DLD1 (cell line): ENCODE measurements at regions not wholly inside any gene's neighbourhood (a gene's known extent, or its start where the extent isn't known, plus 50 kb on each side); places are given as distances from the start of the nearest gene placed in this dataset.
"Not testable (repeated sequence)": the region's sequence is repeated elsewhere in the genome, so short reads cannot be mapped to it uniquely, and the experiment has no call there.

Experiments
- in situ Hi-C: cut with HindIII; loops from 2 replicates; pipeline ENCODE4 v1.10.0; 2017; ENCODE audit warnings: low sequenced_read_pairs

GRCh38 chr7:16098585-16099179 is 322.7 kb downstream of the CRPPA start:
- in situ Hi-C loops: no loop called here

DNA sequence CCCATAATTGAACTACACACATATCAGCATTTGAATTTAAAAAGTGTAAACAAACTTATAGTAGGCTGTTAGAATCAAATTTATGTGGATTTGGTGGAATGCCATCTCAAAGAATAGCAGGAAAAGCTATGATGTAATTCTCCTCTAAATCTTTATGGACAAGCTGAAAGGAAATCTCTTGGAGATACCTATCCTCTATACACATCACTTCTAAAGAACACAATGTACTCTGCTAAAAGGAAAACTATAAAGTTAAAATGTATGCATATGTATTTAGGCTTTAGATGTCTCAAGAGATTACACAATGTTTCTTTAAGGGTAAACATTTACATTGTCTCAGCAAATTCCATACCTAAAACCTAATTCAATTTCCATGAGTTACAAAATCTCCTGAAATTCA is 323.3 kb downstream of the CRPPA start:
- in situ Hi-C loops: no loop called here

GRCh38 chr7:16095171-16095950 is 326.0 kb downstream of the CRPPA start:
- in situ Hi-C loops: no loop called here

GRCh38 chr7:16094651-16095050 is 326.7 kb downstream of the CRPPA start:
- in situ Hi-C loops: no loop called here

GRCh38 chr7:16092711-16093110 is 328.6 kb downstream of the CRPPA start:
- in situ Hi-C loops: no loop called here

- in situ Hi-C loops: no loop called here
Observed at GRCh38 chr7:16091701-16092310, 329.5 kb downstream of the CRPPA start.

GRCh38 chr7:16089801-16090200 is 331.5 kb downstream of the CRPPA start:
- in situ Hi-C loops: no loop called here

- in situ Hi-C loops: no loop called here
Observed at GRCh38 chr7:16089191-16089590, 332.1 kb downstream of the CRPPA start.

DNA sequence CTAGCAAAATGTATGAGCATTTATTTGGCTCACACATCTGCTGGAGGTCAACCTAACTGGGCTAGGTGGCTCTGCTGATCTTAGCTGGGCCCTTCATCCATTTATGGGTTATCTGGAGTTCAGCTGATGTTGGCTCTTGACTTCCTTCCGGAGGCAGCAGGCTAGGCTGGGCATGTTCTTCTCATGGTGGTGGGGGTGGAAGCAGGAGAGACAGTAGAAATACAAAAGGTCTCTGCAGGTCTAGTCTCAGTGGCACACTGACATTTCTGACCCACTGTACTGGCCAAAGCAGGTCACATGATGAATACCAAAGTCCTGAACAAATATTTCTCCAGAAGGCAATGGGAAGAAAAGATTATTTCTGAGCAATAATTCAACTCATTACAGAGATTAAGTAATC is 334.6 kb downstream of the CRPPA start:
- in situ Hi-C loops: no loop called here

DNA sequence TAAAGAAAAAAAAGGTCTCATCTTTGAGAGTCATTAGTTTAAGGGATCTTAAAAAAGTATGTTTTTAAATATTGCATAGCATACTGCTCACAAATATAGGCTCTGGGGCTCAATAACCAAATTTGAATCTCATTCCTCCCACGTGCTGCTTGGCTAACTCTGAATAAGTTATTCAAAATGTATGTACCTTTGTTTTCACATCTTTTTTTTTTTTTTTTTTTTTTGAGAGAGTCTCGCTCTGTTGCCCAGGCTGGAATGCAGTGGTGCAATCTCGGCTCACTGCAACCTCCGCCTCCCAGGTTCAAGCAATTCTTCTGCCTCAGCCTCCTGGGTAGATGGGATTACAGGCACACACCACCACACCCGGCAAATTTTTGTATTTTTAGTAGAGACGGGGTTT is 335.6 kb downstream of the CRPPA start:
- in situ Hi-C loops: not testable (repeated sequence)

DNA sequence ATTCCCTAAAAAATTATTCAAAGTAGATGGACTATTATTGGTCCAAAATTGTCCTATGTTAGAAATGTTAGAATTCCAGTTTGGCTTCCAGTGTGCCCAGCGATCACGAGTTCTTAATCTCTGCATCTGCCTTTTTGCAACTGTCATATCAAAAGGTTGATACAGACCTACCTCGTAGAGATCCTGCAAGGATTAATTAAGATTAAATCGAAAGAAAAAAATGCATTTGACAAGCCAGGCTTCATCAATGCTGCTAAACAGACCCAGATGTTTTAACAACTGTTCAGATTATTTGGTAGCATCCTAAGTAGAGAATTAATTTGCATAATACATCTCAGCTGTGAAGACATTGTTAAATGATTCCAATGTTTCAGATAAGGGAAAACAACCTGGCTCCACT is 336.5 kb downstream of the CRPPA start:
- in situ Hi-C loops: no loop called here

DNA sequence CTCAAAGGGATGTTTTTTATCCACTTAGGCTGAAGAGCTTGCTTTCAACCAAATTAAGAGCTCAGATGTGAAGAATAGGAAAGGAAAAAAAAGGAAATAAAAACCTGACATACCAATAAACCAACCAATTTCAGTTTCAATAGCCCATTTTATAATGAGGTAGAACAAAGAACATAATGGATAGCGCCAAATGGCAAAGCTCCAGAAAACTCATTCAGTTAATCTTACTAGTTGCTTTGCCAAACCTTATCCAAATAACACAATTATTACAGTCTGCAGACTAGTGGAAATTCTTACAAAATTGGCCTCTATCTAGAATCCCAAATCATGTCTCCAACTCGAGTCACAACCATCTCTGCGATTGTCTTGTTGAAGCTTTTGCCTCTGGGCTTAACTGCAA is 337.0 kb downstream of the CRPPA start:
- in situ Hi-C loops: no loop called here

DNA sequence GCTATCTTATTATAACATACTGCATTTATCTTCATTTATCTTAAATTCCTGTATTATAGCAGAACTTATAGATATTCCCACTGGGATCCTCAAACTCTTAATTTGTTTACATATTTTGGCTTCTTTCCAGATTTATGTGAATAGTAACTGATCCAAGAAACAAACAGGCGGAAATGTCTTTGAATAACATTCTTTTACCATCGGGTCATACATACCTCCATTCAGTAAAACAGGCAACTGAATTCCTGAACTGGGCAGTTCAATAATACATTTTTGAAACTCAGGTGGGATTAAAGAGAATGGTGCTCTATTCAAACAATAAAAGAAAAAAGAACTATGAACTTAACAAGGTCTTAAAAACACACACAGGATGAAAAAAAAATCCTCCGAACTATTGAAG is 337.4 kb downstream of the CRPPA start:
- in situ Hi-C loops: no loop called here

DNA sequence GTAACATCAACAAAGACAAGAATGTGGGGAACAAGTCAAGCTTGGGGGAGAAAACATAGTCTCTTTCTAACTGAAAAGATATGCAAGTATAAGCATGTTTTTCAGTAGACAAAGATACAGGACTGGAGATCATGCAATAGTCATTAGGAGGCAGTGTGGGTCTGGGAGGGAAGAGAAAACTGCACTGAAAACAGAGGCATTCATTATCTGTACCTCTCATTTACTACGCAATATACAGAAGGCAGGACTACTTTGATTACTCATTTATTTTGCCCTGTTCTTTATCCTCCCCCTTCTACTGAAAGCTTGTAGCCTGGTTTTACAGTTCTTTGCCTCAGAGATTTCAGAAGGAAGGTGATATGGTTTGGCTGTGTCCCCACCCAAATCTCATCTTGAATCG is 341.2 kb downstream of the CRPPA start:
- in situ Hi-C loops: no loop called here

DNA sequence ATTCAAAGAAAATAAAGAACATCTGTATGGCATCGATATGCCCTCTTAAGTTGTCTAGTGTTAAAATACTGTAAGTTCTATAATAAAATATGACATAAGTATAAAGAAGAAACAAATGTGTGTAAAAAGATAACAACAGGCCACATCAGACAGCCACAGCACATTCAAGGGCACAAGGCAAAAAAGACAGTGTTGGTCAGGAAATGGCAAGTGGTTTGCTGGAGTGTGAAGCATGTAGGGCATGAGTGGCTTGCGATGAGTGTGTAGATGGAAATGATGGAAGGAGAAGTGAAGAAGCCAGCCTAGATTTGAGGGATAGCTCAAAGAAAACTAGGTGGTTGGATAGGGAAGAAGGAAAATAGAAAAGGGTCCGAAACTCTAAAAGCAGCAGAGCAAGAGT is 341.6 kb downstream of the CRPPA start:
- in situ Hi-C loops: no loop called here

- in situ Hi-C loops: no loop called here
Observed at GRCh38 chr7:16078076-16078952, 343.0 kb downstream of the CRPPA start.

DNA sequence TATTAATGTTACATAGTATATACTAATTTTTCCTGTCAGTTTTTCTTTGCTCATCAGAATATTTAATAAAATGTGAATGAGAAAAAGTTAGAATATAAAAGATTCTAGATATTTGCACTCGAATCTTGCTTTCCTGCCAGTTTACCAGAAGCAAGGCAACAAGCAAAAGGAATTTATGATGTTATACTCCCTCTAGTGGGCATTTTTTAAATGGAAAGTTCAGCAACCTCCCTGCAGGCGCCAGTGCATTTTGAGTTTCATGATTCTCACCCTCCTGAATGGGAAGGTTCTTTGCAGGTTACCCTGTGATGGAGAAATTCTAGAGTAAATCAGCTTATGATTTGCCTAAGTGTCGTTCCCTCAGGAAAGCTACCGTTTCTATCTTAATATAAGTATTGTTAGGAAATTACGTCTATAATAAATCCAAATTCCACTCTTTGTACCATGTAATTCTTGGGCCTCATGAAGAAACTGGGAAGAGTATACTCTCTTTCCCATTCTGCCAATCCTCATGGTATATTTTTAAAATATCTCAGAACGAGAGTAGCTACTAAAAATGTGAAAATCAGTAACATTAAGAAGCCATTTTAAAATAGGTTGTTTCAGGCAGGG is 350.0 kb downstream of the CRPPA start:
- in situ Hi-C loops: loop anchor here (25.0 kb wide), 1 partner anchor 734 kb away; no protein-coding TSS in a partner anchor

DNA sequence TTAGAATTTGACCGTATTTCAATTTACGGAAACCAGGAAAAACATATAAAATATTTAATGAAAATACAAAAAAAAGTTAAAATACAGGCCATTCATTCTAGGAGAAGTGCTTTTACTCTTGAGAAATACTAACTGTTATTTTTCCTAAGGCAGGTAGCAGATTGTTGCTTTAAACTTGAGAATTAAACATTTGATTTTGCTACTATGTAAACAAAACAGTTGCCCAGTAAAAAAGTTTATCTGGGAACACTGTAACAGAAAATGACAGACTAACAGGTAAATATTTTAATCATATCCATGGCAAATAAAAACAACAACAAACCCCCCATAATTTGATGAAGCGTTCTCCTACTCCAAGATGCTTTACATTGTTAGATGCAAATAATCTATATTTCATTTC is 350.5 kb downstream of the CRPPA start:
- in situ Hi-C loops: loop anchor here (25.0 kb wide), 1 partner anchor 734 kb away; no protein-coding TSS in a partner anchor

- in situ Hi-C loops: loop anchor here (25.0 kb wide), 1 partner anchor 733 kb away; no protein-coding TSS in a partner anchor
Observed at GRCh38 chr7:16069998-16070397, 351.3 kb downstream of the CRPPA start.

GRCh38 chr7:16068183-16068582 is 353.2 kb downstream of the CRPPA start:
- in situ Hi-C loops: loop anchor here (25.0 kb wide), 1 partner anchor 731 kb away; no protein-coding TSS in a partner anchor
